HG02763 (cell line): ENCODE measurements at regions not wholly inside any gene's neighbourhood (a gene's known extent, or its start where the extent isn't known, plus 50 kb on each side); places are given as distances from the start of the nearest gene placed in this dataset.

Experiments
- ATAC-seq: cut with Tn5 transposase; IDR thresholded peaks from one replicate; pipeline ENCODE4 v1.9.1; 2021; ENCODE audit warnings: mild to moderate bottlenecking, moderate library complexity; ENCODE audit not compliant: unreplicated experiment

DNA sequence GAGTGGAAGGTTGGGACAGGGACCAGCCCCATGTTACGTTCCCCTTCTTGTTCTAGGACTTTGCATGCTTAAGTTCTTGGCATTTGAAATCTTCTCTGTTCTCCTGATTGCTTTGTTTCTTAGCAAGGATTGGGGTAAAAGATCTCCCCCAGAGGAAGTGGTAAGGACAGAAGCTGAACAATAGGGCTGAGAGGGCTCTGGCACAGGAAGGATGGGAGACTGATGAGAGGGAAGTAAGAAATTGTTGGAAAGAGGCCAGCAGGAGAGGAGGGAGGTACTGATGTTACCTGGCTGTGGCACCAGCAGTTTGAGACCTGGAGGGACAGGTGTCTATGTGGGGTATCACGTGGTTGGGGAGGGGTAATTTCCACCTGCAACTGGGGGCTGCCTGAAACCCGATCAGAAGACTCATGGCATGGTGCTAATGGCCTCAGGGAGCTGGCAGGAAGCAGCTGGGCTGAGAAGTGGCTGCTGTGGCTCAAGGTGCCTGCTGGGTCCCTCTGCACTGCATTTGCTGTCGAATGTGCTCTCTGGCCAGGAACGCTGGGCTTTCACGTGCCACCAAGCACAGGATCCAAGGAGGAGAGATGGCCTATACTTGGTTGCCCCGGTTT is 108.4 kb downstream of the LSM3 start:
- ATAC-seq: no peak

DNA sequence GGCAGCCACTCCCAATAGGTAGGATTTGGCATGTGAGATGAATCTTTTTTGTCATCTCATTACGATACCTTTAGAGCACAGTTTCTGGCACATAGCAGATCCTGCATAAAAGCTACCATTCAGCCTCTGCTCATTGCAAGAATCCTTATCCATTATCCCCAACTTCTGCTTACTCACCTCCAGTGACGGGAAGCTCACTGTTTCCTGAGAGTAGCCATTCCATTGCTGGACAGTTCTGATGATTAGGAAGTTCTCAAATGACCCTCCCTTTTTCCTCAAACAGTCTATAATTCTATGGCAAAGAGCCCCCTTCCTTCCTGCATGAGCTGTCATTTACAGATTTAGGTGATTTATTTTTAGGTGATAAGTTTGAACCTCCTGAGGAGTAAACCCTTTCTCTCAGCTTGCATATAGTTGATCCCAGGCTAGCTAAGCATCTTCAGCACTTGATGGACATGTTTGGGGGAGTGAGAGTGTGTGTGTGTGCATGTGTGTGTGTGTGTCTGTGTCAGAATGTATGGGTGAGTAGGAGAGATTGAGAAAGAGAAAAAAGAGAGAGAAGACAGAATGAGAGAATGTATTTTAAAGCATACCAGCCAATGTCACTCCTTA is 109.7 kb downstream of the LSM3 start:
- no peak for ATAC-seq

DNA sequence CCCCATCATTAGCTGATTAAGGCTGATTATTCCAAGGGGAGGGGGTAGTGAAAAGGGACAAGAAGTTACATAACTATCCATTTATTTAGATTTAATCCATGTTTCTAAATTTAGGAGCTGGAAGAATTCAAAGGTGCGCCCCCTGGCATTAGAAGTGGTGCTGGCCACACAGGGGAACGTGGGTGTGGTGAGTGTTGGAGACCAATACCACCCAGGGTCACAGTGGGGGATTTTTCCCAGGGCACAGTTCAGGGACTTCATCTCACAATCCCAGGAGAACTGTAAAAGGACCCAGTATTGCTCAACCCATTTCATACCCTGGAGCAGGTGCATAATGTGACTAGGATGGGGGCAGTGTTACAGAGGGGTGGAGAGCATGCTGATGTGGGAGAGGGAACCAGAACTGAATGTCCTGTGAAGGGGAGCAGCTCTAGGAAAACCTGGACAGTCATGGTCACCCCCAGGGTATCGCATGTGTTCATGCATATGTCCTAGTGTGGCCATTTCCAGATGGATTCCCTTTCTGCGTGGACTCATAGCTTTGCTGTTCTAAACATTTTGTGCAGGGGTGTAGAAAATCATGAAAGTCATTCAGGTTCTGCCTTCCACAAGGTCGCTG is 110.3 kb downstream of the LSM3 start:
- ATAC-seq: no peak

DNA sequence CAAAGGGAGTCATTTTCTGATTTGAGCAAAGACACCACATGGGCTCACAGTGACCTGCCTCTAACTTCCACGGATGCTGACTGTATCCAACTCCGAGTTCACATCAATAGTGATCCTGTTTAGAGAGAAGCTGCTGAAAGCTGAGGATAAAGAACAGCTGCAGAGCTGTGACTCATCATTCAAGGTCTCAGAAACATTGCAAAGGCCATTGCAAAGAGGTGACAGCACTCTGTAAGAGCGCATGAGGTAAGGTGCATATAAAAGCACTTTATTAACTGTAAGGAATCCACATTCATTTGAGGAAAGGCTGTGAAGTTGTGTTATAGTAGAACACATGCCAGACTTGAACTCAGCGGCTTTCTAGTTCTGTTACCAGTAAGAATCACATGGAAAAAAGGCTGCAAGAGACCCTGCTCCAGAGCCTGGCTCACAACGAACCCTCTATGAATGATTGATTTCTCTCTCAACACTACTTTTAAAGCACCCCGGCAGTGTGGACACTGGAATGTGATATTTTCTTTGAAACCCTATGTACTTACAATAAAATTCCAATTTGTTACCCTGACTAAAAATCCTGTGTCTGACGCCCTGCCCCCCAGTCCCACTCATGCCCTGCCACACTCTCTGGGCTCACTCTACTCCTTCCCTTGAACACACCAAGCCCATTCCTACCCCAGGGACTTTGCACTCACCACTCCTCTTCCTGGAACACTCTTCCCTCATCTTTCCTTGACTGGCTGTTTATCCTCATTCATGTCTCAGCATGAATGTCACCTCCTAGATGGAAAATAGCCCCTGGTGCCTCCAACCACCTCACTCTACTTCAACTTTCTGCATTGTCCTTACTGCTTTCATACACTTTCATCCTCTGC is 111.2 kb downstream of the LSM3 start:
- no peak for ATAC-seq

DNA sequence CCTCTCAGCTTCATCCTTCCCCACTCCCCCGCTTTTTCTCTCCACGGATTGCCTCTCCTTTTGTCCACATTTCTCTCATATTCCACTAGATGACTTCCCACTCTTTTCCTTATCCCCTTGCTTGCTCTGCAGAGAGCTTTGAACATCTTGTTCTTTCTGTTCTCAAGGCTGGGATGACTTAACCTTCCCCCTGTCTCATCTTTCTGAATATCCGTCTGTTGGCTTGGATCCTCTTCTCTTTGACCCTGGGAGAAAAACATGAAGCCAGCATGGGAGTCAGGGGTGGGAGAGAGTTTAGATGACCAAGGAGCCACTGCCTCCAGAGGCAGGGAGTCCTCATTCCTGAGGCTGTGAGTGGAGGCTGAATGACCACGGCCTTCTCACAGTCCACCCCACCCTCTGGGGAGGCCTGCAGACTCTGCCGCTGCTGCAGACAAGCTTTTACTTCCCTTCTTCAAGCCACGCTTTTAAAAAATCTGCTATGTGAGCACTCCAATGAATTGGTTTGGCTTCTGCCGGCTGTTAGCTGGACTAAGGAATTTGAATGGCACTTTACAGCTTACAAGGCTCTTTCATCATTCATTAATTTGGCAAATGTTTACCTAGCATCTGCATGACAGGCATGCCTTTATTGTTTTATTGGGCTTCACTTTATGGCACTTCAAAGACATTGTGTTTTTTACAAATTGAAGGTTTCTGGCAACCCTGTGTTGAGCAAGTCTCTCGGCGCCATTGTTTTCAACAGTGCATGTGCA is 111.6 kb upstream of the SLC6A6 start:
- no peak for ATAC-seq

- ATAC-seq: no peak
These were observed 107.4 kb upstream of the SLC6A6 start for GRCh38 chr3:14295037-14295436.

- ATAC-seq: no peak
These were observed 106.6 kb upstream of the SLC6A6 start for GRCh38 chr3:14295801-14296200.

DNA sequence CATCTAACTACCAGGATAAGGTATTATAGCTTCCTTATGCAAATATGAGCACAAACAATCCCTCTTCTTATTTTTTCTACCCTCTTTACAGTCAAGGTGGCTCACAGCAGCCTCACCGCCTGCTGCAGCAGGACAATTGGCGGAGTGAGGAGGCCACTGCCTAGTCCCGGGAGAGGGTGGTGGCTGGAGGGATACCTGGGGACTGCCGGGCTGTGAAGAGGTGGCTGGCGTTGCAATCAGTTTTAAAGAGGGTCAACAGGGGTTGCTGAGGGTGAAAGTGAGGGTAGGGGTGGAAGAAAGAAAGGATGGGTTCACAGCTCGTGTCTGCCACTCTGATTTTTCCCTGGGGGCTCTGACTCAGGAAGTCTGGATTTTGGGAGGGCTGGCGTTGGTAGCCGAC is 105.1 kb upstream of the SLC6A6 start:
- no peak for ATAC-seq

DNA sequence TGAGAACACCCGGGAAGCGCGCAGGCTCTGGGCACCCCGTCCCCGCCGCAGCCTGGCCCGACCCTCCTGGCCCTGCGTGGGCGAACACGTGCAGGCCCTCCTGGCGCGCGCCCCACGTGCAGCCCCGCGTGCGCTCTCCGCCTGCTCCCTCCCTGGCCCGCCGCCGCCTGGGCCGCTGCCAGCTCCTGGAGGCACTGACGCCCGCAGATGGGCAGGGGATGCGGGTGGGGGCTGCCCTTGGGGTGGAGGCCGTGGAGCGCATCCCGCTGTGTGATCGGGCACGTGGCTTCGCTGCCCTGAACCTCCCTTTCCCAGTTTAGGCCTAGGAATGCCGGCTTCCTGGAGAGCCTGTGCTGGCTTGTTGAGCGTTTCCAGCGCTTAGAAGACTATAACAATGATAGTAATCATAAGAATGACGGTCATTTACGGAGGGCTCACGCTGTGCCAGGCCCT is 104.6 kb upstream of the SLC6A6 start:
- ATAC-seq: no peak

GRCh38 chr3:14298442-14298841 is 104.0 kb upstream of the SLC6A6 start:
- no peak for ATAC-seq

DNA sequence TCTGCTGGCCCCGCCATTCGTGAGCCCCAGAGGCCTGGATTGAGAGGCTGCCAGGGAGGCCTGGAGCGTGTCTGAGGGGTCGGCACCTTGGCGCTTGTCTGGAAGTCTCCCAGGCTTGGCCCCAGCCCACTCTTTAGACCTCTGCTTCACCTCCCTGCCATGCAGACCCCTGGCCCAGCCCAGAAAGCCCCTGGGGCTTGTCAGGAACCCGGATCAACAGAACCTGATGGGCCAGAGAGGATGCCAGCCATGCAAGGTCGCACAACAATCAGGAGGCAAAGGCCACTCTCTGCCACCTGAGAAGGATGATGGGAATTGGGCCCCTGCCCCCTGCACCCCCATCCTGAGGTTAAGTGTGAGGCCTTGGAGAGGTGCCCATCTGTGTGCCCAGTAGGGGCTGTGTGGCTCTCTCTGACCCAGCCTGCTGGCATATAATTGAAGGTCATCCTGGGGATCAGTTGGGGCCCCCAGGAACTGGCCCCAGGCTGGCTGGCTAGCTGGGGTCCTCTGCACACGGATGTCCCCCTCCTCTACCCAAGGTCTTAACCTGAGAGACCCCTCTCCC is 103.3 kb upstream of the SLC6A6 start:
- ATAC-seq: no peak

DNA sequence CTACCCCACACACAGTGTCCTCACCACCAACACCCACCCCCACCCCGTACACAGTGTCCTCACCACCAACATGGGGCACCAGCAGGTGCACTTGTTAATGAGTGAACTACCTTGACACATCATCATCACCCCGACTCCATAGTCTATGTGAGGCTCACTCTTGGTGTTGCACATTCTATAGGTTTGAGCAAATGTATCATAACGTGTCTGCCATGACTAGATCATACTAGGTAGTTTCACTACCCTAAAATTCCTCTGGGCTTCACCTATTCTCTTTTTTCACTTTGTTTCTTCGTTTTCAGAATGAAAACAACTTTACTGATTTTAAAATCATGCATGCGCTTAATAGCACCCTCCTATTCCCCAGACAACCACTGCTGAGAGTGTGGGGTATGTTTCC is 102.6 kb upstream of the SLC6A6 start:
- no peak for ATAC-seq

- no peak for ATAC-seq
These were observed 101.5 kb upstream of the SLC6A6 start for GRCh38 chr3:14300721-14301399.

- no peak for ATAC-seq
These were observed 100.8 kb upstream of the SLC6A6 start for GRCh38 chr3:14301558-14301957.

DNA sequence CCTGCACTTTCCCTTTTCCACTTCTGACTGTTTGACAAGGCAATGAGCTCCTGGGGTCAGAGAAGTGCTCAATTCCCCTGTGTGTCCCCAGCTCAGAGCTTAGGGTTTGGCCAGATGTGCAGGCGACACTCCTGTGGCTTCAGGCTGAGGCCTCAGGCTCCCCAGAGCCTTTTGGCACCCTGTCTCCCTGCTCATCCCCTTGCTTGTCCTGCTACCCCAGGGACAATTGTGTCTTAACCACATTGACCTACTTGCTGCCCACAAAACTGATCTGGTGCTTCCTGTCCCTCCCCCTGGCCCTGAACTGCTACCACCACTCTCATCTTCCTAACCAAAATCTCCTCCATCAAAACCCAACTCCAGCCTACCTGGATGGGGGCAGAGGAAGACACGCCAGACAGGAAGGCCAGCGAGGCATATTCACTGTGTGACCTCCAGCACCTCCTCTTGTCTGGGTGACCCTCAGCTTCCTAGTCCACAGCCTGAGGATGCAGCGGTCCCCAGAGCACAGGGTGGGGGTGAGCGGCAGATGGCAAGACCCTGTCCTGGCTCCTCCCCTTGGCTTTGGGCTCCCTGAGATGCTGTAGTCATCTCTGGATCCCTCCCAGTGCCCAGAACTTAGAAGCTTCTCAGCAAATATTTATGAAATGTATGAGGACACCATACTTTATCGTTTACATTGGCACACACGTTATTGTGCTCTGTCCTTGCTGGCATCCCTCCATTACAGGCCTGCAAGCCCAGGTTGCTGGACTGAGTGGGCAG is 98.9 kb upstream of the SLC6A6 start:
- no peak for ATAC-seq

DNA sequence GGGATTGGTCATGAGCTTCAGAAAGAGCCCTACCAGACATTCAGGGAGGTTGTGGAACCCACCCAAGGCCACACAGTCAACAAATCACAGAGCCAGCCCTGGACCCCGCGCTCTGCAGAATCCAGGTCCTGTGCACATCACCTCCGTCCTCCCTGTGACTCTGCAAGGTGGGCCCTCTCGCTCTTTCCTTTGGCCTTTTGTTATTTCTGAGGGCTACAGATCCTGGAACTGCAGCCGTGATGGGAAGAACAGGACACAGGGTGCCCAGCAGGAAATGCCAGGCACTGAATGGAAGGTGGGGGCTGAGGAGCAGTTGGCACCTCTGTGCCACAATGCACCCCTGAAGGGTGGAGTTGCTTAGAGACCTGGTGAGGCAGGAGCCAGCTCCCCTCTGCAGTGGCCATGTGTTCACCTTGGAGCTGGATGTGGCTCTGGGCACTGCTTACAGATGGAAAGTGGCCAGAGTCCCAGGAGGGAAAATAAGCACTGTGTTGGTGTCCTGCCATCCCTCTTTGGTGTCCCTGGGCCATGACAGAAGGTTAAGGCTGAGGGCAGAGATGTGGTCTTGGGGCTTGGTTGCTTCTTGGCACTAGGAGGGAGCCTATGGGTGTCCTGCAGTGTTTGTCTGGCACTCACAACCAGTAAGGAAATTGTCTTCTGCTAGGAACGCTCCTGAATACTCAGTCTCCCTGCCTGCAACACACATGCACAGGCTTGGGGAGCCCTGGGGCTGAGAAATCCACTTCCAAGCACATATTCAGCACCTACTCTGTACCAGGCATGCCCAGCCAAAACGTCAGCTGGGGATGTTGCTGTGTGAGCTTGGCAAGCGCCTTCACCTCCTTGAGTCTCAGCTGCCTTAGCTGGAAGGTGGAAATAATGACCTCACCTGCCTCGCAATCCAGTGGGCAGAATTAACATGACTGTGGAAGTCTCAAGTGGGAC is 98.0 kb upstream of the SLC6A6 start:
- ATAC-seq: no peak

- ATAC-seq: no peak
These were observed 97.1 kb upstream of the SLC6A6 start for GRCh38 chr3:14305324-14305723.

DNA sequence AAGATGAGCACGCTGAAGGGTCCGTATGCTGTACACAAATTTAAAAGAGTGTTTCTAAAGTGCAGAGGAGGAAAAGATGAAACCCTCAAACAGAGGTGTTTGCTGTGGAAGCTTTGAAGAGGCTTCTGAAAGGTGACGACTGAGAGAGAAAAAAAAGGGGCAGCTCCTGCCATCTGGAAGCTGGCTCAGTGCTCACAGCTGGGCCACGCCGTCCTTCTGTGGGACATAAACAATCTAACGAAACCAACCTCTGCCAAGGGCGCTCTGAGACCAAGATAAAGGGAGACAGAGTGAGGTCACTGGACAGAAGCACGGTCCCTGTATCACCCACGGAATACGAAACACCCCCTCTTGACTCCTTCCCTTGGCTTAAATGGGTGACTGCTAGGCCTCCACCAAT is 96.3 kb upstream of the SLC6A6 start:
- no peak for ATAC-seq
